HL-60 (cell line): ENCODE measurements at regions not wholly inside any gene's neighbourhood (a gene's known extent, or its start where the extent isn't known, plus 50 kb on each side); places are given as distances from the start of the nearest gene placed in this dataset.

Source experiments
- DNase-seq, 2 experiments: peaks; one replicate each; pipeline ENCODE4 v3.0.0-alpha.2; 2010 to 2020; ENCODE audit warnings: low read depth in 1 of 2, low spot score in 1 of 2
- H3K27ac ChIP-seq: fragments of 250-450 bp; sonication (Bioruptor Pico); replicated peaks from 2 replicates; pipeline ENCODE4 v1.5.1; 2020; ENCODE audit warnings: mild to moderate bottlenecking, moderate library complexity
- H3K27me3 ChIP-seq: fragments of 250-450 bp; sonication (Bioruptor Pico); 2 replicates; pipeline ENCODE4 v1.5.1; 2021; ENCODE audit warnings: mild to moderate bottlenecking, moderate library complexity; ENCODE audit not compliant: insufficient read depth, poor library complexity, severe bottlenecking
- H3K4me3 ChIP-seq: replicated peaks from 2 replicates; pipeline ENCODE4 v1.5.1; 2011; ENCODE audit warnings: mild to moderate bottlenecking, control low read depth, low read length; ENCODE audit not compliant: insufficient read depth
- CTCF ChIP-seq: IDR thresholded peaks from one replicate; pipeline ENCODE4 v1.5.1; 2011; ENCODE audit warnings: low read length, control low read depth, inconsistent platforms; ENCODE audit not compliant: insufficient read depth
- GABPA ChIP-seq: IDR thresholded peaks from 2 replicates; pipeline ENCODE4 v1.6.1; 2012; ENCODE audit warnings: low read depth
- POLR2AphosphoS5 ChIP-seq: IDR thresholded peaks from 2 replicates; pipeline ENCODE4 v1.6.1; 2012; ENCODE audit warnings: low read depth
- REST ChIP-seq: IDR thresholded peaks from 2 replicates; pipeline ENCODE4 v1.6.1; 2012; ENCODE audit warnings: low read depth; ENCODE audit not compliant: insufficient replicate concordance
- SPI1 ChIP-seq: IDR thresholded peaks from 2 replicates; pipeline ENCODE4 v1.6.1; 2012; ENCODE audit warnings: low read depth, mild to moderate bottlenecking, borderline replicate concordance

GRCh38 chr3:87837076-87837475 lies 221.7 kb downstream of the CGGBP1 start:
- Histone ChIP-seq H3K27ac (no peak overlapping the region), H3K4me3 (no peak overlapping the region), H3K27me3 (no peaks in the 10 kb centered on the region)
- DNase-seq: no peak
- TF ChIP-seq POLR2AphosphoS5: no peak
- no peak for TF ChIP-seq SPI1
- TF ChIP-seq REST: no peak
- no peak for TF ChIP-seq GABPA
- no peak for TF ChIP-seq CTCF

GRCh38 chr3:87836026-87836425 lies 222.8 kb downstream of the CGGBP1 start:
- Histone ChIP-seq H3K27me3 (no peaks in the 10 kb centered on the region), H3K27ac (no peak overlapping the region), H3K4me3 (no peak overlapping the region)
- TF ChIP-seq POLR2AphosphoS5 (no peak), CTCF (no peak), GABPA (no peak), SPI1 (no peak), REST (no peak)
- DNase-seq: no peak

- no peak for TF ChIP-seq GABPA
- TF ChIP-seq CTCF: no peak
- TF ChIP-seq REST: no peak
- TF ChIP-seq SPI1: no peak
- no peak for TF ChIP-seq POLR2AphosphoS5
- no peaks in the 10 kb centered on the region for H3K27me3 ChIP-seq
- H3K27ac ChIP-seq: no peak overlapping the region
- no peak for DNase-seq
- no peak overlapping the region for H3K4me3 ChIP-seq
Observed at GRCh38 chr3:87835236-87835635, 223.6 kb downstream of the CGGBP1 start.
